Colonic mucosa (tissue), 4 donors: ENCODE measurements at regions not wholly inside any gene's neighbourhood (a gene's known extent, or its start where the extent isn't known, plus 50 kb on each side); places are given as distances from the start of the nearest gene placed in this dataset.

ENCODE experiments used
- DNase-seq: peaks from one replicate; pipeline ENCODE4 v3.0.0-alpha.2; 2020
- H3K27ac ChIP-seq: fragments of 200-600 bp; one replicate; pipeline ENCODE4 v1.8.0; 2021
- H3K27me3 ChIP-seq: fragments of 200-600 bp; one replicate; pipeline ENCODE4 v1.8.0; 2021
- H3K36me3 ChIP-seq: fragments of 200-600 bp; one replicate; pipeline ENCODE4 v1.8.0; 2021
- H3K4me1 ChIP-seq: fragments of 200-600 bp; one replicate; pipeline ENCODE4 v1.8.0; 2021; ENCODE audit warnings: mild to moderate bottlenecking
- H3K4me3 ChIP-seq: fragments of 200-600 bp; one replicate; pipeline ENCODE4 v1.8.0; 2021
- H3K9ac ChIP-seq, 2 donors: one replicate each; pipeline ENCODE4 v1.7.0; 2013; ENCODE audit warnings: control low read depth in 2 of 2, low read depth in 2 of 2, low read length in 2 of 2
- H3K9me3 ChIP-seq: fragments of 200-600 bp; one replicate; pipeline ENCODE4 v1.8.0; 2021
- CTCF ChIP-seq: fragments of 200-600 bp; IDR thresholded peaks from one replicate; pipeline ENCODE4 v1.8.0; 2022; ENCODE audit warnings: antibody characterized with exemption, mild to moderate bottlenecking
- intact Hi-C: fragments of 100-400 bp; cut with DNase I; formaldehyde crosslinking; loops from one replicate; pipeline ENCODE4 v1.14.1; 2022
- donor health status: healthy.
- donor health status: DM: no; HTN: no; CAD: no.
- donor health status: DM: no; HTN: no; CAD: no.

GRCh38 chr4:187073820-187074219 lies 350.2 kb upstream of the FAT1 start:
- DNase-seq = no peak
- Histone ChIP-seq H3K27me3 (no peaks in the 10 kb centered on the region), H3K9me3 (no peaks in the 10 kb centered on the region), H3K9ac (no peak overlapping the region), H3K27ac (no peak overlapping the region), H3K4me3 (no peak overlapping the region), H3K4me1 (no peaks in the 10 kb centered on the region), H3K36me3 (no peaks in the 10 kb centered on the region)
- no peak for TF ChIP-seq CTCF
- intact Hi-C loops = no loop called here

GRCh38 chr4:187075514-187075913 lies 351.9 kb upstream of the FAT1 start:
- no peak overlapping the region for H3K4me3 ChIP-seq
- H3K36me3 ChIP-seq = no peaks in the 10 kb centered on the region
- no peak for TF ChIP-seq CTCF
- no peaks in the 10 kb centered on the region for H3K27me3 ChIP-seq
- no peak for DNase-seq
- H3K27ac ChIP-seq = no peak overlapping the region
- intact Hi-C loops = no loop called here
- H3K4me1 ChIP-seq = no peaks in the 10 kb centered on the region
- H3K9ac ChIP-seq = no peak overlapping the region
- H3K9me3 ChIP-seq = no peaks in the 10 kb centered on the region

- H3K4me1 ChIP-seq = no peaks in the 10 kb centered on the region
- no peak overlapping the region for H3K9ac ChIP-seq
- H3K9me3 ChIP-seq = no peaks in the 10 kb centered on the region
- TF ChIP-seq CTCF = no peak
- no peak overlapping the region for H3K27ac ChIP-seq
- no peaks in the 10 kb centered on the region for H3K27me3 ChIP-seq
- H3K36me3 ChIP-seq = no peaks in the 10 kb centered on the region
- intact Hi-C loops = no loop called here
- H3K4me3 ChIP-seq = no peak overlapping the region
- DNase-seq = no peak
These were observed 354.2 kb upstream of the FAT1 start for GRCh38 chr4:187077744-187078401.

- DNase-seq = no peak
- Histone ChIP-seq H3K4me1 (no peaks in the 10 kb centered on the region), H3K27me3 (no peaks in the 10 kb centered on the region), H3K27ac (no peak overlapping the region), H3K9me3 (no peaks in the 10 kb centered on the region), H3K9ac (no peak overlapping the region), H3K36me3 (no peaks in the 10 kb centered on the region), H3K4me3 (no peak overlapping the region)
- intact Hi-C loops = no loop called here
- no peak for TF ChIP-seq CTCF
These were observed 361.0 kb upstream of the FAT1 start for GRCh38 chr4:187084701-187085100.

- TF ChIP-seq CTCF = no peak
- Histone ChIP-seq H3K36me3 (no peaks in the 10 kb centered on the region), H3K27ac (no peak overlapping the region), H3K9ac (no peak overlapping the region), H3K27me3 (no peaks in the 10 kb centered on the region), H3K4me1 (no peaks in the 10 kb centered on the region), H3K9me3 (no peaks in the 10 kb centered on the region), H3K4me3 (no peak overlapping the region)
- intact Hi-C loops = no loop called here
- no peak for DNase-seq
These were observed 361.7 kb upstream of the FAT1 start for GRCh38 chr4:187085339-187085738.
